ENCODE measurements at regions not wholly inside any gene's neighbourhood (a gene's known extent, or its start where the extent isn't known, plus 50 kb on each side); places are given as distances from the start of the nearest gene placed in this dataset.

GRCh38 chr12:115147916-115148315 lies 463.9 kb upstream of the TBX3 start:
- TF ChIP-seq CTCF (IDR thresholded peaks at IDR 0.05) (no peak), EZH2 (IDR thresholded peaks at IDR 0.05) (no peak), EZH2phosphoT487 (IDR thresholded peaks at IDR 0.05) (no peak)
